ENCODE measurements at regions not wholly inside any gene's neighbourhood (a gene's known extent, or its start where the extent isn't known, plus 50 kb on each side); places are given as distances from the start of the nearest gene placed in this dataset.

DNA sequence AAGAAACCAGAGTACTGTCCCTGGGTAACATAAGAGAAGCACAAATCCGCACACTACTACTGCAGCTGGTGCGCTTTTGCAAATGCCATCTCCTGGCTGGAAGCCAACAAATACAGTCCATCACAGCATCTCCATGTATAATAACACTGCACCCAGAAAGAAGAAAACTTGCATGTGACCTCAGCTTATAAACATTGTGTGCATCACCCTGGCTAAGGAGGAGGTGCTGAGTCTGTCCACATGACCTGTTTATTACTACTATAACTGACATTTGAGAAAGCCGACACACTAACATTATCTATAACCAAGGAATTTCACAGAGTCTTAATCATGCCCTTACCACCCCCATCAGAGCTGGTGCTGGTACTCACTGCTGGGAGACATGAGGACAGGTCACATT is 516.8 kb downstream of the CFAP47 start:
- DNase-seq, result no peak

DNA sequence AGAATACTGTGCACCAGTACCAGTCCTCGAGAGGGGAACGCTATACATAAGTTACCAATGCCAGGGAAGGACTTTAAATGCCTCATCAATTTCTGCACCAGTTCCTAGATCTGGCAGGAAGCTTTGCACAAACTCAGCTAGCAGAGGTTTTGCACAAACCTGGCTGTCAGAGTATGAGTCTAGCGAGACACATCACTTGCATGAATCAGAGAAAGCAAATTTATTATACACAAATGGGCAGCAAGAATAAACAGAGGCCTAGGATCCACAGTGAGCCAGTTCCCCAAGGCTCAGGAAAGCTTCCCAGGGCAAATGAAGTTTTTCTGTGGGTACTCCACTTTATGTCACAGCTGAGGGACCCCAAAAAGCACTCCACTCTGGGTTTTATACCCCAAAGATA is 523.5 kb downstream of the CFAP47 start:
- no peak for DNase-seq

DNA sequence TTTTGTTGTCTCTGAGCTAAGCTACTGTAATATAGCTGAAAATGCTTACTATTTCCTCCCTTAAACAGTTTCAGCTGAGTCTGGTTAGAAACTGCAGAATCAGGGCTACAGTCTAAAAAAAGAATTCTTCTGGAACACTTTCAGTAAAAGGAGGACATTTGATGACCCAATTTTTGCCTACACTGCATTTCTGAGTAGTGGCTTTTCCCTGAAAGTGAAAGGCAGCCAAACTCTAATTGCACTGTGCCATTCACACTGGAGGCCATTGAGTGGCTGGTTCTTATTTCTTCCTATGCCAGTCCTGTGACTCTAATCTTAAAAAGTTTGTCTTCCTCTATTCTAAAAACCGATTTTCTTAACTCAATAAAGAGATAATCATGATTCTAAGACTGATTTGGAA is 526.0 kb downstream of the CFAP47 start:
- no peak for DNase-seq

DNA sequence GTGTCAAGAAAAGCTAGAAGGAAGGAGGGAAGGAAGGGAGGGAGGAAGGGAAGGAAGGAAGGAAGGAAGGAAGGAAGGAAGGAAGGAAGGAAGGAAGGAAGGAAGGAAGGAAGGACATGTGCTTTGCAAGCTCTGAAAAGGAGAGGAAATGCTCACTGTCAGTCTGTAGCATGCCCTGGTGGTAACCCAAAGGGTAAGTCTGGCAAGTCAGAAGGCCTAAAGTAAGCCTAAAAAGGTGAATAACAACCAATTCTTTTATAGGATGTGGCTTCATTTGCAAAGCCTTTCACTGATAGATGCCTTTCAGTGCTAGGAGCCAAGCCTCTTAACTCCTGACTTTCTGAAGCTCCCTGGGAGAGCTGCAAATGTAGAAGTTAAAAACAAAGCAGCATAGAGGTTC is 542.6 kb downstream of the CFAP47 start:
- no peak for DNase-seq

DNA sequence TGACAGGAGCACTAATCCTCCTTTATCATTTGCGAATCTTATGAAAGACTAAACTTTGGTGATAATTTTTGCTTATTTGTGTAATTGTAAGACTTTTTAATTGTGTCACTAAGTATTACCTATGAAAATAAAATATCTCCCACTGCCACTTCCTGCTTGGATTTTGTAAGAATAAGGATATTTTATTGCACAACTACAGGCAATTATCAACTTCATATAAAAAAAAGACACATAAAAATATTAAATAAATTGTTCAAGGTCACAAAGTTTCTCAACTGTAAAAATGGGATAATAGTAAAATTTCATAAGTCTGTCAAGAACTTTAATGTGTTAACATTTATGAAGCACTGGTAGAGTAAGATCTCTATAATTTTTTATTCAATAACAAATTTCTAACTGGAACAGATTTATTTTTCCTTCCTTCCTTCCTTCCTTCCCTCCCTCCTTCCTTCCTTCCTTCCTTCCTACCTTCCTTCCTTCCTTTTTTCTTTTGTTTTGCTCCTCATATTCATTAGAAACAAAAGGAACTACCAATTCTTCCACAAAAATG is 527.6 kb upstream of the FAM47C start:
- DNase-seq, result no peak

DNA sequence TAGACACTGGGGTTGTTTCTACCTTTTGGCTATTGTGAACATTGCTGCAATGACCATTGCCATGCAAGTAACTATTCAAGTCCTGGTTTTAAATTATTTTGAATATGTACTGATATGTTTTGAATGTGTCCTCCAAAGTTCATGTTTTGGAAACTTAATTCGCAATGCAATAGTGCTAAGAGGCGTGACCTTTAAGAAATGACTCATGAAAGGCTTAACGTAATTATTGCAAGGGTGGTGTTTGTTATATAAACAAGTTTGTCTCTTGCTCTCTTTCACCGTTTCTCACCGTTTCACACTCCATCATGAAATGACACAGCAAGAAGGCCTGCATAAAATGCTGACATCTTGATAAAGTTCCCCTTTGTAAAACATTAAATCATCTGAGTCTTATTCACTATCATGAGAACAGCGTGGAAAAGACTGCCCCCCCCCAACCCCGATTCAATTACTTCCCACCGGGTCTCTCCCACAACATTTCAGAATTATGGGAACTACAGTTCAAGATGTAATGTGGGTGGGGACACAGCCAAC is 506.9 kb upstream of the FAM47C start:
- no peak for DNase-seq

DNA sequence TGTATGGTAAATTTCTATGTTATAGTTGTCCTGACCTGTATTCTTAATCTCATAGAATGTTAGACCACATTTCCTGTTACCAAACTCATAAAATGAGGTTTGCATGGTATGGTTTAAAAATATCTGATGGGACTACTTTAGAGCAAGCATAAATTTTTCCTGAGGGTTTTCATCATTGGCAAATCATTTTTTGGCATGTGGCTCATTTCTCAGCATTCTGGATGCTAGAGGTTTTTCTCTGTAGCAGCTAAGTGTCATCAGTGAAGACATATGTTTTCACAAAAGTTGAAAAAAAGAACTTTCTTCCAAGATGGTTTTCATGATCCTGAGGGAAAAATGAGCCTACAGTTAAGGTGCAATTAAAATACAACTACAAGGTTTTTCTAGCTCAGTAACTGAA is 503.5 kb upstream of the FAM47C start:
- DNase-seq, result no peak

DNA sequence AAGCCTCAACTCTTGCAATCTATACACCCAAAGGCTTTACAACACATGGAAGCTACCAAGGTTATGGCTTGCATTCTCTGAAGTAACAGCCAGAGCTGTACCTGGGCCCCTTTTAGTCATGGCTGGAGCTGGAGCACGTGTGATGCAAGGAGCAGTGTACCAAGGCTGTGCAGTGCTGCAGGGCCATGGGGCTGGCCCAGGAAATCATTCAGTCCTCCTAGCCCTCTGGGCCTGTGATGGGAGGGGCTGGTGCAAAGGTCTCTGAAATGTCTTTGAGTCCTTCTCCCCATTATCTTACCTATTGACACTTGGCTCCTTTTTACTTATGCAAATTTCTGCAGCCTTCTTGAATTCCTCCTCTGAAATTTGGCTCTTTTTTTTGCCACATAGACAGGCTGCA is 500.1 kb upstream of the FAM47C start:
- DNase-seq, result no peak

DNA sequence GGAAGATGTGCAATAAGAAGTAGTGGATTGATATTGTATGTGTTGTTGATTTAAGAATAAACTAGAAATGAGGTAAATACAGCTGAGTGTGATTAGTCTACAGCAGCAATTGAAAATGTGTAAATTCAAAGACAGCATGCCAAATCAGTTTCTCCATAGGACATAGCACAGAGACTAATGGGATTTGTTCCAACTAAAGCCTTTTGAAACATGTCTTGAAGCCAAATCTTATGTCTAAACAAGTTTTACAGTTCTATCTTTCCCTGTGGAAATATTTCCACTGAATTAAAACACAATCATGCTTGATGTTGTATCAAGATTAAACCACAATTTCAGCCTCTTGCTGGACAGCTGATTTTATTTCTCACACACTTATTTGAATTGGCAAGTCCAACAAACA is 497.4 kb upstream of the FAM47C start:
- no peak for DNase-seq

DNA sequence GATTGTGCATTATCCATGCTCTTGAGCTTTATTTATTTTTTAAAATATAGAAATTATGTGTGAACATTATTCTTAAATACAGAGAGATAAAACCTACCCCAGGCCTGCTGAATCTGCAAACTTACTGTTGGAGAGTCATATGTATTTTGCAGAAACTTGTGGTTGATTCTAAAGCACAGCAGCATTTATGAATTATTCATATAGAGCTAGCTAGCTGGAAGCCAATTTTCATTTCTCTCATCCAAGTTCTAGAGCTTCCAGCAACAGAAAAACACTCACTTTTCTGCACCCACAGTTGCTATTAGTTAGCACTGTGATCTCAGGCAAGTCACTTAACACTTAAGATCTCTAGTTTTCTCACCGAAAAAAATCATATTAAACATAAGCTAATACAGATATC is 479.5 kb upstream of the FAM47C start:
- DNase-seq, result no peak

DNA sequence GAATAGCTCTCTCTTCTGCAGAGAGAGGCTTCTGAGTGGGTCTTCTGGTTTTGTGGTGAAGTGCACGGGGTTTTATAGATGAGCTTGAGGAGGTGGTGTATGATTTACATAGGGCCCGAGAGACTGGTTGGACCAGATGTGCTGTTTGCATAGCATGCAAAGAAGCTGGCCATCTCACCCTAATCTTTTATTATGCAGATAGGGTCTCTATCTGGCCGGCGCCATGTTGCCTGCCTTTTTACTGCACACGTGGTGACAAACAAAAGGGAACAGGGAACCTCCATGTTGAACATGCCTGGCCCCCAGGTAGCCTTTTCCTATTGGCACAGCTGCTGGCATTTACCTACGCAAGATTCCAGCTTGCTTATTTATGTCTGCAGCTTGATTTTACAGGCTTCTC is 473.3 kb upstream of the FAM47C start:
- no peak for DNase-seq

DNA sequence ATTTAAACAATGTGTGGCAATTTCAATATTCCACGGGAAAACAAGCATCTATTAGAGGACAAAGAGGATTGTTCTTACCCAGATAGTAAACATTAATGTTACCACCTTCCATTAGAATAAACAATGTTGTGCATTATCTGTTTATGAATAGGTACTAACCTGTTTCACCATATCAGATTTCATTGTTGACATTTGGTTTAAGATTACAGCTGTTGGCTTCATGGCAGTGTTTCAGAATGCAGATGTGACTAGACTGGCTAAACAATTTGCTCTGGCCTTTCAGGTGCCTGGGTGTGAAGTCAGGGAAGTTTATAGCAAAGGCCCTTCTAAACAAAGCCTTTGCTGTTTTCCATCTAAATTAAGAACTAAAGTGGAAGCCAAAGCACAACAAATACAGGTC is 464.7 kb upstream of the FAM47C start:
- no peak for DNase-seq

DNA sequence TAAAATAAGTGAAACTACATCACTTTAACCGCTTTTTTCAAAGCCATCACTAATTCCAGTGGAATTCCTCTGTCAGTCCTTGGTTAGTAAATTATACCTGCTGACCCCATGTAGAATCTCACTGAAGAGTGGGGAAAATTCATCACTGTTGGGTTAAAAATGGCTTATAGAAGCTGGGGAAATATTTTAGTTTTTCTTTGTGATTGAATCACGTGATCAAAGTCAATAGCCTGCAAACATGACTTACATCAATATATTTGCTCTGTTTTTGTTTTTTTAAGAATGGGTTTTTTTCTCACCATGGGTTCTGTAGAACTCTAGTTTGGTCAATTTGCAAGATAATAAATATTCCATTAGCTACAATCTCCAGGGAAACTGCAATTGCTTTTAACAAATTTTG is 445.2 kb upstream of the FAM47C start:
- no peak for DNase-seq

DNA sequence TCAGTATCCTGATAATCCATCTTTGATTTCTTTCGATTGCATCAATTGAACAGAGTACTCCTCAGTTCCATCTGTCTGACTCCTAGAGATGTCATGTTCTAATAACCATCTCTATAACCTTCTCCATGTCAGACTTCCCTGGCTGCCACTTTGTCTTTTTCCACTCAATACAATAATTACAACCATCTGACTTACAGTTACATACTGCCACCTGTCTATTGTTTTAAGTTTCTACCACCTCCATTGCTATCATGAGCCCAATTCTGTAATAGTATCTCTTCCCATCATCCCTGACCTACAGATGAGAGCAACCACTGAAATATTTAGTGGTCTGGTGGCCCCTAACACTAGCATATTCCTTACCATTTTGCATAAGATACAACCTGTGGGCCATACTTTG is 439.2 kb upstream of the FAM47C start:
- DNase-seq, result no peak

DNA sequence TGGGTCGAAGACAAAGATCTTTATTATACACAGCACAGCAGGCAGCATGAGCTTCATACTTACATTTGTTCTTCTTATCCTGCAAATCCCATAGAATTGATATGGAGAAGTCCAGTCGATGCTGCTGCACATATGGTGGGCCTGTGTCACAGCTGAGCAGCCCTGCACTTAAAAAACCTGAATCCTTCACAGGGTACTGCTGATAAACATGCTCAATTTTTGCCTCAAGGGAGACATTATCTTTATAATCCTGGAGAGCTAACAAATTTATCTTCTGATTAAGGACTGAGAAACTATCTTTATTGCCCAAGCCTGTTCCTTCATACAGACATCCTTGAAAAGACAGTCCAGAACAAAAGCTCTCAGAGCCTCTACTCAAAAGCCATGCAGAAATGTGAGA is 434.4 kb upstream of the FAM47C start:
- no peak for DNase-seq

DNA sequence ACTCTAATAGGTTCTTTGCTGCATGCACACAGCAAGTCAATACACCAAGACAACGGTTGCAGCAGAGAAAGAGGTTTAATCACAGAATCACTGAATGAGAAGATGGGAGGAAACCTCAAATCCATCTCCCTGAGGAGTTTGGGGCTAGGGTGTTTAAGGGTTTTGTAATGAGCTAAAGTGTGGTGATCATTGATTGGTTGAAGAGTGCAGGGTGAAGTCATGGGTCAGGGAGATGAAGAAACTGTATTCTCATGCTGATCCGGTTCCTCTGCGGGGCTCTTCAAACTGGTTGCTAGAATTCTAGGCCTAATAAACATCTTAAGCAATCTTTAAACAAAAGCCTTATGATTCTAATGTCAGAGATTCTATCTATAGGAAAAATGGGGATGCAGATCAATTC is 432.5 kb upstream of the FAM47C start:
- no peak for DNase-seq

DNA sequence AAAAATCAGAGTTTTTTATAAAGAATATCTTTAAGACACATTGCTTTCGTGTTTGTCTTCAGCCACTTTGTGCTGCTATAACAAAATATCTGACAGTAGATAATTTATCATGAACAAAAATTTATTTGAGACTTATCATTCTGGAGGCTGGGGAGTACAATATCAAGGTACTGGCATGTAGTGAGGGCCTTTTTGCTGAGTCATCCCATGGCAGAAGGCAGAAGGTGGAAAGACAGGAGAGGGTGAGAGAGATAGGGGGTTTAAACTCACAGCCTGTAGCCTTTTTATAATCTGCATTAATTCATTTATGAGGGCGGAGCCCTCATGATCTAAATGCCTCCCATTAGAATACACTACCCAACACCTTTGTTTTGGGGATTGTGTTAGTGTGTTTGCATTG is 431.2 kb upstream of the FAM47C start:
- DNase-seq, result no peak

DNA sequence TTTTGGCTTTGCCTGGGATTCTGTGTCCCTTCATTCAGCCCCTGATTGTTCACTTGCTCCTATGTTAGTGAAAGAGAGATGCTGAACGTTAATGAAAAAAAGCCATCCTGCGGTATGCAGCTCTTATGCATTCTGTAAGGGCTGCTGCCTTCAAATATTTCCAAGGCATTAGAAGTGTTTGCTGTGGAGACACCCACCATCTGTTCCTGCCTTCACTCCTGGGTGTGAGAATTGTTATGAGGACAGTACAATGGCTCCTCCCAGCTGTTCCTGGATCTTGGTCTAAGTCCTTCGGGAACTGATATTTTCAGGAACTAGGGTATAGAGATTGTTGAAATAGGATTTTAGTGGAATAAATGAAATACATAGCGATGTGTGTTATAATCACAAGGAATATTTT is 427.1 kb upstream of the FAM47C start:
- DNase-seq, result no peak

DNA sequence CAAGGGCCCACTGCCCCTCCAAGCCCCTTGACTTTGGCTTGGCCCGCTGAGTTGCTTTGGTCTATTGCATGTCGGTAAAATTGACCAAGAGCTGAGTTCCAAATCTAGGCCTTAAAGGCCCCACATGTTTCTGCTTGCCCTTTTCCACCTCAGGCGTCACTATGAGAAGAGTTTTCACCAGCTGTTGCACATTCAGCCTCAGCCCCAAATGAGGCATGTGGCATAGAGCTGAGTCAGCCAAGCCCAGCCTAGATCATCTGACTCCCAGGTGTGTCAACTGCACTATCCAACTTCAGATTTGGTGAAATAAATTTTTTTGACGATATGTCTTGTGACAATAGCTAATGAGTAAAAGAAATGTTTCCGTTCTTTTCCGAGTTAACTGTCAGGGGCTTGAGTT is 424.5 kb upstream of the FAM47C start:
- no peak for DNase-seq

DNA sequence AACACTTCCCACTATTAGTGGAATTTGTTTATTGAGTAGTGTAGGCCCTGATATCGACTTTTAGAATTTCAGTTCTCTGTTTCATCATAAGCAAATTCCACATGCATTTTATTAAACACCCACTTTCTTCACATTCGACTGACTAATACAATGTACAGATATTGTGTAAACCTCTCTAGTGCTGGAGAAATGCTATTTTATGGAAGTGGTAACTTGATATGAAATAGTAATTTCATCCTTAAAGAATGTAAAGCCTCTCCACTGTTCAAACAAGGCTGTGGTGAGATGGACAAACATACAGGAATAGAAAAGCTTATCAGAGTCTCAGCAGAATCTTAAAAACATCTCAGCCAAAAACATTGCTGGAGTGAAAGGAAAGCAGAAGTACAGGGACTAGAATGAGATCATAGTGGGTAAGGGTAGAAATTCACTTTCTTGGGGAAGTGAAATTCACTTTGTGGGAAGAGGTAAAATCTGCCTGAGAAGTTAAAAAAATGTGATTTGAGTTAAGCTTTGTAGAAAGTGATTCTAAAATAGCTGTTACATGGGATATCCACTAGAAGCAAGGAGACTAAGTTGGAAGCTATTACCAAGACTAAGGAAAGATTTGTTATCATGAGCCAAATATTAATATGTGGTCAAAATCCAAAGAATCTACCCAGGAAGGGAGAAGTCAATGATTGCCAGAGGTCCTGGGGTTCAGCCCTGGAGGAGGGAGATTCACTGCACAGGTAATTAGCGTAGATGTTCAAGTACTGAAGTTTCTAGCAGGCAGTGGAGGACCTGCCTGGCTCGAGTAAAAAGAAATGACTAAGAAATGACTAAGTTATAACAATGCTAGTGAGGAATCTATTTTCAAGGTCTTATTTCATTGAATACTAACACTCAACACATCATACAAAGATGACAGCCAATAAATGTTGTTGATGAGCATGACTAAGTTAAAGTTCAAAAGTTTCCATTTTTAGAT is 398.3 kb upstream of the FAM47C start:
- DNase-seq, result no peak

DNA sequence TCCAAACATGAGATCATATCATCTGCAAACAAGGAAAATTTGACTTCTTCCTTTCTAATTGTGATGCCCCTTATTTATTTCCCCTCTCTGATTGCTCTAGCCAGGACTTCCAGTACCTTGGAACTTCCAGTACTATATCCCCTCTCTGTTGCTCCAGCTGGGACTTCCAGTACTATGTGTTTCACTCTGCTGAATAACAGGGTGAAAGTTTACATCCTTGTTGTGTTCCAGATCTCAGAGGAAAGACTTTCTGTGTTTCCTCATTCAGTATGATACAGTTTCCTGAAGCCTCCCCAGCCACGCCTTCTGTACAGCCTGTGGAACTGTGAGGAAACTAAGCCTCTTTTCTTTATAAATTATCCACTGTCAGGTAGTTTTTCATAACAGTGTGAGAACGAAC is 381.3 kb upstream of the FAM47C start:
- no peak for DNase-seq

DNA sequence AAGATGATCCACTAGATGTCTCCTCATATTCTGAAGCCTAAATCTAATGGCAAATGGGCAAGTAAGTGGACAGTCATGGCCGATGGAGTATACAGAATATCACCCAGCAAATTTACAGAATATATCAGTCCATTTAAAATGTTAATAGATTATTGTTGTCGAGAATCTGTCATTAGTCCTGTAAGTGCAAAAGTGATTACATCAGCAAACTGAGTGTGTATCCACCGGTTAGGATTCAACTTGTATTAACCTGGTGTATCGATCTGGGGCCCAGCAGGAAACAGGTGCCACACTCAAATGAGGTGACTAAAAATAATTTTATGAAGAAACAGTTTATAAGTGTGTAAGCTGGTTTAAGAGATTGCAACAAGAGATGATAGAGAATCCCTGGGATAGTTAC is 367.9 kb upstream of the FAM47C start:
- DNase-seq, result no peak

DNA sequence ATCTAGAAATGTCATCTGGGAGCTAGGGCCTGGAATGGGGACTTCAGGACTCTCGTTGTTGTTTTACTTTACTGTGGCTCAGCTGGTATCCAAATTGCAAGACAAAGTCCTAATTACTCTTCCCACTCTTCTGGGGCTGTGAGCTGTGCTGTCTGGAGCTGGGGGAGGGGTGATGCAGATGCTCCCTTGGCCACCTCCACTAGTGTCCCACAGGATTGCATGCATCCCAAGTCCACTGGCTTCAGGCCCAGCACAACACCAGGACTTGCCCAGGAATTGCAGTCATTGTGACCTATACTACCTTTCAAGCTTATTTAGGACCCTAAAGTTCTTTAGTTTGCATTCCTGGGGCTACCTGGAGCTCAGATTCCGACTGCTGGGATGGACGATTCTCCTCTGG is 366.1 kb upstream of the FAM47C start:
- no peak for DNase-seq

DNA sequence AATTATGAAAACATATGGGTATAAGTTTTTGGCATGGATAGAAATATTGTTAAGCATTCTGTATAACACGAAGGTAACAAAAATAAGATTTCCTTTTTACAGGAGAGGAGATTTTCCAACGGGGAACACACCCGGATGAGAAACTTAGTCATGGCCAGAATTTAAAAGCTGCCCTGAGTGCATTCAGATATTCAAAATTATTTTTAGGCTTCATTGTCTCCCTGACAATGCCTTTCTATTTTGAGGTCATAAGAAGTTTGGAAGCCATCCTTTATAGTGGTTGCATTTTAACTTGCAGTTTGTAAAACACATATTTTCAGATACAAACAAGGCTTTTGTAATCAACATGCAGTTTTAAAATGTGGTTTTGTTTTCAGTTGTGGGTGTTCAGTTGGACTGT is 357.5 kb upstream of the FAM47C start:
- DNase-seq, result no peak

DNA sequence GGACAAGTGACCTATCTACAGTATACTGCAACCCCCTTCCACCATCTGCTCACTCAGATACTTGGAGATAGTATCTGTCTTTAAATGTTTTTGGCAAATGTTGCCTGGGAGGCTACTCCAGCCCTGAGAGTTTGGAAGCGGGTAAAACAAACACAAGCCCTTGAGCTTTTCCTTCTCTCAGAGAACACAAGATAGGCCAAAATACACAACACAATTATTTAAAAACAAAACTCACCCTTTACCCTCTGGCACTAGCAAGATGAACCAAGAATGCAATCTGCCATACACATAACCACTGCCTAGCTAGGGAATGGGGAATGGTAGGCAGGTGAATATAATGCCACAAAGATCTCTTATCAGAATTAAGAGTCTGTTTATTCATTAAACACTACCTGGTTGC is 324.7 kb upstream of the FAM47C start:
- DNase-seq, result no peak
